ENCODE measurements at regions not wholly inside any gene's neighbourhood (a gene's known extent, or its start where the extent isn't known, plus 50 kb on each side); places are given as distances from the start of the nearest gene placed in this dataset.

- no peaks in the 10 kb centered on the region for H3K27me3 Mint-ChIP-seq (ENCODE audit: unreplicated experiment)
- no peaks in the 10 kb centered on the region for H3K4me1 Mint-ChIP-seq (ENCODE audit: low read depth, unreplicated experiment)
- no peak overlapping the region for H3K27ac Mint-ChIP-seq (ENCODE audit: unreplicated experiment)
- no peak for TF ChIP-seq CTCF (IDR thresholded peaks at IDR 0.05; ENCODE audit: partially characterized antibody, unreplicated experiment)
- no peaks in the 10 kb centered on the region for H3K36me3 Mint-ChIP-seq (ENCODE audit: unreplicated experiment)
- no peak overlapping the region for H3K4me3 Mint-ChIP-seq (ENCODE audit: unreplicated experiment)
- DNase-seq, result no peak
- no peaks in the 10 kb centered on the region for H3K9me3 Mint-ChIP-seq (ENCODE audit: unreplicated experiment)
Measured at GRCh38 chr20:39668038-39668437, 705.9 kb downstream of the DHX35 start.

GRCh38 chr20:39661833-39662232, 699.7 kb downstream of the DHX35 start:
- Mint-ChIP-seq H3K4me3 (ENCODE audit: unreplicated experiment) (no peak overlapping the region), H3K27ac (ENCODE audit: unreplicated experiment) (no peak overlapping the region), H3K36me3 (ENCODE audit: unreplicated experiment) (no peaks in the 10 kb centered on the region), H3K4me1 (ENCODE audit: low read depth, unreplicated experiment) (no peaks in the 10 kb centered on the region), H3K27me3 (ENCODE audit: unreplicated experiment) (no peaks in the 10 kb centered on the region), H3K9me3 (ENCODE audit: unreplicated experiment) (no peaks in the 10 kb centered on the region)
- DNase-seq, result no peak
- TF ChIP-seq CTCF (IDR thresholded peaks at IDR 0.05; ENCODE audit: partially characterized antibody, unreplicated experiment), result no peak

GRCh38 chr20:39660965-39661364, 698.8 kb downstream of the DHX35 start:
- no peaks in the 10 kb centered on the region for H3K4me1 Mint-ChIP-seq (ENCODE audit: low read depth, unreplicated experiment)
- no peak overlapping the region for H3K27ac Mint-ChIP-seq (ENCODE audit: unreplicated experiment)
- H3K9me3 Mint-ChIP-seq (ENCODE audit: unreplicated experiment), result no peaks in the 10 kb centered on the region
- H3K36me3 Mint-ChIP-seq (ENCODE audit: unreplicated experiment), result no peaks in the 10 kb centered on the region
- no peak for DNase-seq
- H3K27me3 Mint-ChIP-seq (ENCODE audit: unreplicated experiment), result no peaks in the 10 kb centered on the region
- H3K4me3 Mint-ChIP-seq (ENCODE audit: unreplicated experiment), result no peak overlapping the region
- no peak for TF ChIP-seq CTCF (IDR thresholded peaks at IDR 0.05; ENCODE audit: partially characterized antibody, unreplicated experiment)

- no peak overlapping the region for H3K4me3 Mint-ChIP-seq (ENCODE audit: unreplicated experiment)
- no peak overlapping the region for H3K27ac Mint-ChIP-seq (ENCODE audit: unreplicated experiment)
- DNase-seq, result no peak
- no peaks in the 10 kb centered on the region for H3K9me3 Mint-ChIP-seq (ENCODE audit: unreplicated experiment)
- no peaks in the 10 kb centered on the region for H3K4me1 Mint-ChIP-seq (ENCODE audit: low read depth, unreplicated experiment)
- H3K27me3 Mint-ChIP-seq (ENCODE audit: unreplicated experiment), result no peaks in the 10 kb centered on the region
- TF ChIP-seq CTCF (IDR thresholded peaks at IDR 0.05; ENCODE audit: partially characterized antibody, unreplicated experiment), result no peak
- H3K36me3 Mint-ChIP-seq (ENCODE audit: unreplicated experiment), result no peaks in the 10 kb centered on the region
Measured at GRCh38 chr20:39660226-39660625, 698.1 kb downstream of the DHX35 start.

GRCh38 chr20:39658662-39659409, 696.7 kb downstream of the DHX35 start:
- Mint-ChIP-seq H3K36me3 (ENCODE audit: unreplicated experiment) (no peaks in the 10 kb centered on the region), H3K9me3 (ENCODE audit: unreplicated experiment) (no peaks in the 10 kb centered on the region), H3K4me1 (ENCODE audit: low read depth, unreplicated experiment) (peaks cover 4% of the 10 kb centered on the region), H3K27ac (ENCODE audit: unreplicated experiment) (no peak overlapping the region), H3K27me3 (ENCODE audit: unreplicated experiment) (peaks cover 2% of the 10 kb centered on the region), H3K4me3 (ENCODE audit: unreplicated experiment) (no peak overlapping the region)
- no peak for DNase-seq
- TF ChIP-seq CTCF (IDR thresholded peaks at IDR 0.05; ENCODE audit: partially characterized antibody, unreplicated experiment), result no peak

Data from glutamatergic neuron (in vitro differentiated cells).